ENCODE measurements at regions not wholly inside any gene's neighbourhood (a gene's known extent, or its start where the extent isn't known, plus 50 kb on each side); places are given as distances from the start of the nearest gene placed in this dataset.

DNA sequence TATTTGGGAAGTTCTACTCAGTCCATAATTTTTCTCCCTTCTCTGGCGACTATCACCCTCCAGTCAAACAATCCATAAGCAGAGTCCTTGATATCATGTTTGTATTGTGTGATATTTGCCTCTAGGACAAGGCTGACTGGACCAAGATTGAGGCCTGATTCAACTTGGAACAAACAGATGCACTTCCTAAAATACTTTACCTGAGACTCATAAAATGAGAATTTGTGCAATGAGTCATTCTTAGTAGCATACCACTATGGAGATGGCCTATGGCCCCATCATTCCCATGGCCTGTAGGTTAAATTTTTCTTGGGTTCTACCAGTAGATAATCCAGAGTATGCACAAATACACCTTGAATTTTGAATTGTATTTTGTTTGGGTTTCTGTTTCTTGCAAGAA is 74.2 kb upstream of the DMD start:
- TF ChIP-seq RAD21 (conservative IDR thresholded peaks at IDR 0.05 in 1 of 2, IDR thresholded peaks at IDR 0.05 in 1 of 2) (no peak), CHD2 (IDR thresholded peaks at IDR 0.05; ENCODE audit: low read length, partially characterized antibody) (no peak), ZSCAN20 (CRISPR knock-in tag; IDR thresholded peaks at IDR 0.05) (no peak), POLR2A (IDR thresholded peaks at IDR 0.05; ENCODE audit: low read length) (no peak), EP300 (IDR thresholded peaks at IDR 0.05) (no peak), TP53 (CRISPR knock-in tag; IDR thresholded peaks at IDR 0.05) (no peak), RCOR1 (IDR thresholded peaks at IDR 0.05; ENCODE audit: low read depth, low read length) (no peak), RFX5 (IDR thresholded peaks at IDR 0.05) (no peak), BHLHE40 (IDR thresholded peaks at IDR 0.05; ENCODE audit: low read depth, low read length) (no peak), SREBF2 (IDR thresholded peaks at IDR 0.05) (no peak), EHMT2 (IDR thresholded peaks at IDR 0.05; ENCODE audit: low read depth) (no peak)
- TF ChIP-seq, protein P1, sequence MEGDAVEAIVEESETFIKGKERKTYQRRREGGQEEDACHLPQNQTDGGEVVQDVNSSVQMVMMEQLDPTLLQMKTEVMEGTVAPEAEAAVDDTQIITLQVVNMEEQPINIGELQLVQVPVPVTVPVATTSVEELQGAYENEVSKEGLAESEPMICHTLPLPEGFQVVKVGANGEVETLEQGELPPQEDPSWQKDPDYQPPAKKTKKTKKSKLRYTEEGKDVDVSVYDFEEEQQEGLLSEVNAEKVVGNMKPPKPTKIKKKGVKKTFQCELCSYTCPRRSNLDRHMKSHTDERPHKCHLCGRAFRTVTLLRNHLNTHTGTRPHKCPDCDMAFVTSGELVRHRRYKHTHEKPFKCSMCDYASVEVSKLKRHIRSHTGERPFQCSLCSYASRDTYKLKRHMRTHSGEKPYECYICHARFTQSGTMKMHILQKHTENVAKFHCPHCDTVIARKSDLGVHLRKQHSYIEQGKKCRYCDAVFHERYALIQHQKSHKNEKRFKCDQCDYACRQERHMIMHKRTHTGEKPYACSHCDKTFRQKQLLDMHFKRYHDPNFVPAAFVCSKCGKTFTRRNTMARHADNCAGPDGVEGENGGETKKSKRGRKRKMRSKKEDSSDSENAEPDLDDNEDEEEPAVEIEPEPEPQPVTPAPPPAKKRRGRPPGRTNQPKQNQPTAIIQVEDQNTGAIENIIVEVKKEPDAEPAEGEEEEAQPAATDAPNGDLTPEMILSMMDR (IDR thresholded peaks at IDR 0.05) = no peak

Measured in A549 (cell line).